HG03045 (cell line): ENCODE measurements at regions not wholly inside any gene's neighbourhood (a gene's known extent, or its start where the extent isn't known, plus 50 kb on each side); places are given as distances from the start of the nearest gene placed in this dataset.
A peak's percentile ranks its signal among the peaks of the same experiment; 100 is the strongest.

Experiments
- ATAC-seq: cut with Tn5 transposase; IDR thresholded peaks from one replicate; pipeline ENCODE4 v1.9.1; 2021; ENCODE audit warnings: mild to moderate bottlenecking, moderate library complexity; ENCODE audit not compliant: unreplicated experiment

GRCh38 chr6:129778793-129779192 is 68.8 kb upstream of the ARHGAP18 start:
- ATAC-seq: no peak

DNA sequence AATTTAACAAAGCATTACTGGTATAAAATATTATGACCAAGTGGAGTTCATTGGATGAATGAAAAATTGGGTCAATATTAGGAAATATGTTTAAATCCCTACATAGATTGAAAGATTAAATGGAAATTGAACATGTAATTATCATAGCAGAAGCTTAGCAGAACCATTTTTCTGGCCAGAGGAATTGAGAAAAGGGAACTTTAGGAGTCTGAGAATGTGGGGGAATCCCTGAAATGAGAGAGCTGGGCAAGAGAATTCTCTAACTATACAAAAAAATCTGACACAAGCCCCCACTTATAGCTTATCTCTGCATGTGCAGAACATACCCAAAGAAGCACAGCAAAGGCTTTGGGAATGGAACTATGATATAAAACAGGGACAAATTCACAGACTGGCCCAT is 67.4 kb upstream of the ARHGAP18 start:
- ATAC-seq: no peak

- ATAC-seq: no peak
These were observed 66.8 kb upstream of the ARHGAP18 start for GRCh38 chr6:129776542-129777330.

- no peak for ATAC-seq
These were observed 64.9 kb upstream of the ARHGAP18 start for GRCh38 chr6:129774697-129775447.

DNA sequence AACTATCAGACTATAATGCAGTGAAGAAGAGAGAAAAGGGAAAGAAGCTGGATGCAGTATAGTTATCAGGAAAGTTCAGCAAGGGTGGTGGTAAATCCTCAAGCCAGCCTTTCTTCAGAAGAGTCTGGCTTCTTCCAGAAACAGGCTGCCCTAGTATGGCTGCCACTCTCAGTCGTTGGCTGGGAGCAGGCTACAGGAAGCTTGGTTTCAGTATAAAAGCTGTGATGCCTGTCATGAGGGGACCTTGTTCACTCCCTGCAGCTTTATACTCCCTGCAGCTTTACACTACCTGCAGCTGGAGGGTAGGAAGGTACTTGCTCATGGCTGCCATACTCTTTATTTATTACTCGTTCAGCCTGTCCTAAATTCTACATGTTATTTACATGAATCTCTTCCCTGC is 63.3 kb upstream of the ARHGAP18 start:
- no peak for ATAC-seq

DNA sequence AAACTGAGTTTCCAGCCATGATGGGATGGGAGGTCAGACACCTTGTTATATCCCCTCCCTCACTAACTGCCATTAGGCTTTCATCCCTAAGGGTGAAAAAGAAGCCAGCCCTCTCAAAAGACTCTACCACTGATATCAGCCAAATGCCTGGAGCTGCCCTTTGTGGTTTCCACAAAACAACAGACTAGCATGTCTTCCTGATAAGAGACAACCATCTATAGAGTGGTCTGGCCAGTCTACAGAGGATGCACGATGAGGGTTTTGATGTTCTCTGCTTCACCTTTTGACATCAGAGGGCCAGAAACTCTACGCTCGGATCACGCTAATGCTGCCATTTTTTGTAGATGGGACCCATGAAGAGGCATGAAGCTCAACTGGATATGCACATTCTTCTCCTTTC is 61.7 kb upstream of the ARHGAP18 start:
- no peak for ATAC-seq

- ATAC-seq: no peak
These were observed 58.0 kb upstream of the ARHGAP18 start for GRCh38 chr6:129767776-129768485.

DNA sequence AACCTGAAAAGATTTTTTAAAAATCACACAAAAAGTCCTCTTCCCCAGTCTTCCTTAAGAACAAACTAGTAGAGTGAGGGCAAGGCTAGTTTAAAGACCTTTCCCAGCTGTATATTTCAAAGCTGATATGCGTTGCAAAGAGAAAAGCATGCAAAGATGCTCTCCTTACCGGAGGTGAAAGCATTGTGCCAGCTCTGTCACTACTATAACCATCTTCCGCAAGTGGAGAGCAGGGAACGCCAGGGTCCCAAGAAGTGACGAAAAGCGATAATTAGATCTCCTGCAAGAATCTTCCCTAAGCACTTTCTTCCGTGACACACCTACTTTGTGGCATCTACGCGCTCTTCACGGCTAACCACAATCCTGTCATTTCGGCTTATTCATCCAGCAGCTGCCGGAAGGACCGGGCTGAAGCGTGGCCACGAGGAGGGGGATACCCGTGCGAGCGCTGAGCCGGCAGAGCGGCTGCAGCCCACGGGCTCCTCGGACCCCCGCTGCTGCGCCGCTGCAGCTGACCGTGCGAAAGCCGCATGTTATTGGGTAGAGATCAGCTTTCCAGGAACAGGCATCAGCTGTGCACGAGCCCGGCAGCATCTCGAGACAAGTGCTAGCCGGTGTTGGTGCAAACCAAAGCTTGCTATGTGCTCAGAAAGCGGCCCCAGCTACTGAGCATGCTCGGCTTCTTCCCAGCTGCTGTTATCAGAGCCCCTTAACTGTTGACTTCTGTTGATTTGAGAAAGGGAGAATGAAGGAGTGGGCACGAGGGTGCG is 57.2 kb upstream of the ARHGAP18 start:
- ATAC-seq: peak; percentile 89

DNA sequence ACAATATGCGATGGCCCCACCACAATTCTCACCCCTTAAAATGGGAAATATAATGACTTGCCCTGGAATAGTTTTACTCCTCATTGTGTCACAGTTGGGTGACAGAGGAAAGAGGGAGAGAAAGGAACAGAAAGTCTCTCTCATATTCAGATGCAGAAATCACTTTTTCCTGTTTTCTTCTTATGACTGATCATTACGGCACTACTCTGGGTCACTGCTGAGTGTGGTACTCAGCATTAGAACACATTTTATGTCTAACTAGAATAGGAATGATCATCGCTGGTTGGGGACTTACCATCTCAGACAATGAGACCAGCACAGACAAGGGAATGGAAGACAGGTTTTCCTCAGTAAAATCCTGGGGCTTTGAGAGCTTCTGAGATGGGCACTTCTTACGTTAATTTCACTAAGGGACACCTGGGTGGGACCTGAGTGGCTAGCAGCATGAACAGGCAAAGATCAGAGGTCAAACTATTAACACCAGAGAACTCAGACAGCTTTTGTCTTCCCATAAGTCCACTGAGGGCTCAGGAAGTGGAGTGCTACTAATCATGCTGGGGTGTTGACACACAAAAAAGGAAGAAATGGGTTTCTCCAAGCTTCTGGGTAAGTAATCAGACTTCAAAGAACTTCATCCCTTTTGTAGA is 54.9 kb upstream of the ARHGAP18 start:
- no peak for ATAC-seq

DNA sequence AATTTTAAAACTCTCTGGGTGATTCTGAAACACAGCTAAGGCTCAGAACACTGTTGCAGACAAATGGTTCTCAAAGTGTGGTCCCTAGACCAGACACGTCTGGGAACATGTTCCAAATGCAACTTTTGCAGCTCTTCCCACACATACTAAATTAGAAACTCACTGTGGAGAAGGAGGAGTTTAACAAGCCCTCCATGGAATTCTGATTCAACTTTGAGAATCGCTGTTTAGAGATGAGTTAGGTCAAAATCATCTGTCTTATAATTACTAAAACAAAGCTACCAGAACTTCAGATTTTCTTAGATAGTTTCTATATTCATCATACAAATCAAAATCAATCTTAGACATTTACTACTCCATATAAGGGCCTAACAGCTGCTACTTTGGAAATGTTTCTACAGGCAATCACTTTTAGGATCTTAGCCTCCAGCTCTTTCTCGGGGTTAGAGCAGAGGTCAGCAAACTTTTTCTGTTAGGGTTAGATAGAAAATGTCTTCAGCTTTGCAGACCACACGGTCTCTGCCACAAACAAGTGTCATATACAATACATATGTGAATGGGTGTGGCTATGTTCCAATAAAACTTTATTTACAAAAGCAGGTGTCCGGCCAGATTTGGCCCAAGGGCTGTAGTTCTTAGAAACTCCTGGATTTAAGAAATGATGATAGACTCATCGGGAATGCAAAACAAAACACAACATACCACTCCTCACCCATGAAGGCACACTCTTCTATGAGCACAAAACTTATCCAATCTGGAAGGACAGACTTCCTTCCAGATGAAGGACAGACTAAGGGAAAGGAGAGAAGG is 50.0 kb upstream of the ARHGAP18 start:
- no peak for ATAC-seq
